ENCODE measurements at regions not wholly inside any gene's neighbourhood (a gene's known extent, or its start where the extent isn't known, plus 50 kb on each side); places are given as distances from the start of the nearest gene placed in this dataset.

DNA sequence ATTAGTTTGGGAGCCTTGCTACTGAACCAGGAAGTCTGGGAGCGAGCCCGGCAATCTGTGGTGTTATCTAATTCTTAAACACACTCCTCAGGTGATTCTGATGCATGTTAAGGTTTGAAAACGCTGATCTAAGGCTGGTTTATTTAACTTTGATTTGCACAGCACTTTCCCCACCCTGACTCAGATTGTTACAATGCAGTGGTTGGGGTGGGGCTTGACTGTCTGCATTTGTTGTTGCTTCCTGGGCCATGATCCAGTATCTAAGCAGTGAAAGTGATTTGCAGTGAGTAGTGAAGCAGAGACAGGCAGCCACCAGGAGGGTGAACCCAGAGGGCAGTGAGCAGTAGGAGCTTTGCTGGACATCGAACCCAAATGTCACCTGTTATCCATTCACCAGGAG is 81.6 kb upstream of the ARGLU1 start:
- ChIA-PET POLR2A (no interaction called here), CTCF (no interaction called here)
- Mint-ChIP-seq H3K9me3 (no peaks in the 10 kb centered on the region), H3K27me3 (peaks cover 17% of the 10 kb centered on the region), H3K4me3 (no peak overlapping the region), H3K27ac (no peak overlapping the region), H3K36me3 (ENCODE audit: low read depth) (no peaks in the 10 kb centered on the region), H3K4me1 (ENCODE audit: low read depth) (no peaks in the 10 kb centered on the region)
- Histone ChIP-seq H3K4me1 (ENCODE audit: insufficient read depth, low read length) (no peaks in the 10 kb centered on the region), H3K4me3 (ENCODE audit: low read length) (no peak overlapping the region), H3K27me3 (ENCODE audit: control insufficient read depth in 1 of 2, insufficient read depth in 2 of 2, low read length in 2 of 2) (peaks cover 0 to 2% of the 10 kb centered on the region in 2 experiments), H3K36me3 (ENCODE audit: insufficient read depth, low read length) (no peaks in the 10 kb centered on the region), H3K9me3 (ENCODE audit: control insufficient read depth in 1 of 2, insufficient read depth in 1 of 2, low read length in 2 of 2) (no peaks in the 10 kb centered on the region), H3K27ac (ENCODE audit: low read depth in 1 of 2, low read length in 2 of 2) (no peak overlapping the region)
- TF ChIP-seq, protein P1, sequence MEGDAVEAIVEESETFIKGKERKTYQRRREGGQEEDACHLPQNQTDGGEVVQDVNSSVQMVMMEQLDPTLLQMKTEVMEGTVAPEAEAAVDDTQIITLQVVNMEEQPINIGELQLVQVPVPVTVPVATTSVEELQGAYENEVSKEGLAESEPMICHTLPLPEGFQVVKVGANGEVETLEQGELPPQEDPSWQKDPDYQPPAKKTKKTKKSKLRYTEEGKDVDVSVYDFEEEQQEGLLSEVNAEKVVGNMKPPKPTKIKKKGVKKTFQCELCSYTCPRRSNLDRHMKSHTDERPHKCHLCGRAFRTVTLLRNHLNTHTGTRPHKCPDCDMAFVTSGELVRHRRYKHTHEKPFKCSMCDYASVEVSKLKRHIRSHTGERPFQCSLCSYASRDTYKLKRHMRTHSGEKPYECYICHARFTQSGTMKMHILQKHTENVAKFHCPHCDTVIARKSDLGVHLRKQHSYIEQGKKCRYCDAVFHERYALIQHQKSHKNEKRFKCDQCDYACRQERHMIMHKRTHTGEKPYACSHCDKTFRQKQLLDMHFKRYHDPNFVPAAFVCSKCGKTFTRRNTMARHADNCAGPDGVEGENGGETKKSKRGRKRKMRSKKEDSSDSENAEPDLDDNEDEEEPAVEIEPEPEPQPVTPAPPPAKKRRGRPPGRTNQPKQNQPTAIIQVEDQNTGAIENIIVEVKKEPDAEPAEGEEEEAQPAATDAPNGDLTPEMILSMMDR (IDR thresholded peaks at IDR 0.05) = no peak
- no peak for DNase-seq
- intact Hi-C loops (cut with DNase I, micrococcal nuclease) = no loop called here
- ATAC-seq (ENCODE audit: poor library complexity) = no peak

DNA sequence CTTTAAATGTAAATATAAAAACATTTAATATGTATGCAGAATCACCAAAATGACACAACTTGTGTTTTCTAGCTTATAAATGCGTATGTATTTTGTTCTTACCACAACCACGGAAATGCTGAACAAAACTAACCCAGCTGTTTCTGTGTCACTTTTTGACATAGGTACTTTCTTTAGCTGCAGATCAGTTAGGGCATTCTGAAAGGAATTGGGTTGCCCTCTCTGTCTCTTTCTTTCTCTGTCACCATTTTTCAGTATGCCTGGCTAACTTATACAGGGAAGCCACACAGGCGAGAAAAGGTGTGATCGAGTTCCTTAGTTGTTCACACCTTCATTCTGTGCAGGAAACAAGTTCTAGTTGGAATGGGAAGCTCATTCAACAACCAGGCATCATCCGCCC is 72.6 kb upstream of the ARGLU1 start:
- DNase-seq (no peak), ATAC-seq (ENCODE audit: poor library complexity) (no peak)
- Histone ChIP-seq H3K9me3 (ENCODE audit: control insufficient read depth in 1 of 2, insufficient read depth in 1 of 2, low read length in 2 of 2) (peaks cover 0 to 7% of the 10 kb centered on the region in 2 experiments), H3K4me1 (ENCODE audit: insufficient read depth, low read length) (no peaks in the 10 kb centered on the region), H3K36me3 (ENCODE audit: insufficient read depth, low read length) (no peaks in the 10 kb centered on the region), H3K27me3 (ENCODE audit: control insufficient read depth in 1 of 2, insufficient read depth in 2 of 2, low read length in 2 of 2) (no peaks in the 10 kb centered on the region), H3K4me3 (ENCODE audit: low read length) (no peak overlapping the region), H3K27ac (ENCODE audit: low read depth in 1 of 2, low read length in 2 of 2) (no peak overlapping the region)
- H3K36me3 Mint-ChIP-seq (ENCODE audit: low read depth) = no peaks in the 10 kb centered on the region
- CTCF ChIA-PET = no interaction called here
- intact Hi-C loops (cut with DNase I, micrococcal nuclease) = no loop called here
- peaks cover 21% of the 10 kb centered on the region for H3K27me3 Mint-ChIP-seq
- H3K27ac Mint-ChIP-seq = no peak overlapping the region
- POLR2A ChIA-PET = no interaction called here
- TF ChIP-seq, protein P1 (IDR thresholded peaks at IDR 0.05) = no peak
- H3K9me3 Mint-ChIP-seq = no peaks in the 10 kb centered on the region
- no peaks in the 10 kb centered on the region for H3K4me1 Mint-ChIP-seq (ENCODE audit: low read depth)
- no peak overlapping the region for H3K4me3 Mint-ChIP-seq

DNA sequence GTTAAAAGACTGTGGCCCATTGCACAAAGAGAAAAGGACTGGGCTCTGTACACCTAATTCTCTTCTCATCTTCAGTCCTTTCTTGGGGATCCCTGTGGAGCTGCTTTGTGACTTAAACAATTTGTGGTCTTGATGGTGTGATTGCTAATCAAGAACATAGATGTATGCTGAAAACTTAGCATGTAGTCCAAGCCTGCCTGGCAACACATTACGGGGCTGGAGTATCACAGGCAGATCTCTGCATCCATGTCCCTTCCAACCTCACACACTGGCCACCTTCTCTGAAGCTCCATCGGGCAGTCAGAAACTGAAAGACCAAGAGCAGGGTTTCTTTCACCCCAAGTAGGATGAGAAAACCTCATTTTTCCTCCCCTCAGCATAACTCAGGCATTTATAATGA is 69.6 kb upstream of the ARGLU1 start:
- ChIA-PET CTCF (no interaction called here), POLR2A (no interaction called here)
- Mint-ChIP-seq H3K4me1 (ENCODE audit: low read depth) (no peaks in the 10 kb centered on the region), H3K27me3 (peaks cover 12% of the 10 kb centered on the region), H3K4me3 (no peak overlapping the region), H3K36me3 (ENCODE audit: low read depth) (no peaks in the 10 kb centered on the region), H3K27ac (no peak overlapping the region), H3K9me3 (no peaks in the 10 kb centered on the region)
- H3K9me3 ChIP-seq (ENCODE audit: control insufficient read depth in 1 of 2, insufficient read depth in 1 of 2, low read length in 2 of 2) = peaks cover 0 to 7% of the 10 kb centered on the region in 2 experiments
- no peaks in the 10 kb centered on the region for H3K27me3 ChIP-seq (ENCODE audit: control insufficient read depth in 1 of 2, insufficient read depth in 2 of 2, low read length in 2 of 2)
- H3K4me1 ChIP-seq (ENCODE audit: insufficient read depth, low read length) = no peaks in the 10 kb centered on the region
- no peak overlapping the region for H3K4me3 ChIP-seq (ENCODE audit: low read length)
- TF ChIP-seq, protein P1 (IDR thresholded peaks at IDR 0.05) = no peak
- H3K36me3 ChIP-seq (ENCODE audit: insufficient read depth, low read length) = no peaks in the 10 kb centered on the region
- DNase-seq (no peak), ATAC-seq (ENCODE audit: poor library complexity) (no peak)
- intact Hi-C loops (cut with DNase I, micrococcal nuclease) = no loop called here
- H3K27ac ChIP-seq (ENCODE audit: low read depth in 1 of 2, low read length in 2 of 2) = no peak overlapping the region

Data from CD4-positive, alpha-beta T cell (primary cell).